Ovary (tissue), 3 donors: ENCODE measurements at regions not wholly inside any gene's neighbourhood (a gene's known extent, or its start where the extent isn't known, plus 50 kb on each side); places are given as distances from the start of the nearest gene placed in this dataset.

Experiments
- CTCF ChIP-seq, 3 donors: fragments of 450-650 bp in 2 of 3; fragments of 200-600 bp in 1 of 3; IDR thresholded peaks; one replicate each; pipeline versions ENCODE4 v1.5.1 to v1.8.0; 2016 to 2022; ENCODE audit warnings: antibody characterized with exemption in 3 of 3, mild to moderate bottlenecking in 1 of 3
- EP300 ChIP-seq: sonication (generic); formaldehyde crosslinking; IDR thresholded peaks from one replicate; pipeline ENCODE4 v1.6.1; 2017; ENCODE audit warnings: antibody characterized with exemption
- POLR2A ChIP-seq: fragments of 450-650 bp; IDR thresholded peaks from one replicate; pipeline ENCODE4 v1.6.1; 2017; ENCODE audit warnings: antibody characterized with exemption, mild to moderate bottlenecking, moderate library complexity
- donor health status: DM: no; HTN: no; CAD: no.

- TF ChIP-seq CTCF (IDR thresholded peaks at IDR 0.05) (no peak), POLR2A (no peak), EP300 (no peak)
Measured at GRCh38 chr5:164317676-164318075, 812.3 kb downstream of the MAT2B start.
